Panc1 (cell line): ENCODE measurements at regions not wholly inside any gene's neighbourhood (a gene's known extent, or its start where the extent isn't known, plus 50 kb on each side); places are given as distances from the start of the nearest gene placed in this dataset.

Source experiments
- CTCF ChIP-seq: fragments of 450-650 bp; IDR thresholded peaks from 2 replicates; pipeline ENCODE4 v1.5.1; 2017; ENCODE audit warnings: mild to moderate bottlenecking
- SIN3A ChIP-seq: IDR thresholded peaks from 2 replicates; pipeline ENCODE4 v1.6.1; 2012; ENCODE audit warnings: low read depth, mild to moderate bottlenecking, low read length, moderate library complexity, borderline replicate concordance; ENCODE audit not compliant: insufficient read depth
- TCF7L2 ChIP-seq: IDR thresholded peaks from 2 replicates; pipeline ENCODE4 v1.6.1; 2011; ENCODE audit warnings: mild to moderate bottlenecking, low read depth, low read length, inconsistent platforms

- TF ChIP-seq CTCF, result no peak
- TF ChIP-seq SIN3A, result no peak
- no peak for TF ChIP-seq TCF7L2
Measured at GRCh38 chr1:47571161-47571560, 133.3 kb downstream of the FOXD2 start.
